ENCODE measurements at regions not wholly inside any gene's neighbourhood (a gene's known extent, or its start where the extent isn't known, plus 50 kb on each side); places are given as distances from the start of the nearest gene placed in this dataset.

GRCh38 chr11:19467904-19468303, 227.2 kb upstream of the E2F8 start:
- TF ChIP-seq CTCF (IDR thresholded peaks at IDR 0.05; ENCODE audit: poor library complexity) (no peak), EZH2 (IDR thresholded peaks at IDR 0.05; ENCODE audit: borderline replicate concordance) (no peak)
